Cardiac fibroblast (primary cell): ENCODE measurements at regions not wholly inside any gene's neighbourhood (a gene's known extent, or its start where the extent isn't known, plus 50 kb on each side); places are given as distances from the start of the nearest gene placed in this dataset.

Experiments
- DNase-seq, 2 donors: peaks; one replicate each; pipeline versions ENCODE4 v3.0.0 to v3.0.0-alpha.2; 2010; ENCODE audit warnings: low read depth in 2 of 2
- H3K4me3 ChIP-seq, 2 donors: replicated peaks in 1 of 2; 1 replicate in 1 of 2; 2 replicates in 1 of 2; pipeline ENCODE4 v1.5.1; 2011; ENCODE audit warnings: low read depth in 2 of 2, low read length in 2 of 2, mild to moderate bottlenecking in 2 of 2, moderate library complexity in 1 of 2
- TF ChIP-seq, protein P1 (sequence below): IDR thresholded peaks from one replicate; pipeline ENCODE4 v1.5.1; 2011; ENCODE audit warnings: low read depth, mild to moderate bottlenecking, low read length, inconsistent platforms

DNA sequence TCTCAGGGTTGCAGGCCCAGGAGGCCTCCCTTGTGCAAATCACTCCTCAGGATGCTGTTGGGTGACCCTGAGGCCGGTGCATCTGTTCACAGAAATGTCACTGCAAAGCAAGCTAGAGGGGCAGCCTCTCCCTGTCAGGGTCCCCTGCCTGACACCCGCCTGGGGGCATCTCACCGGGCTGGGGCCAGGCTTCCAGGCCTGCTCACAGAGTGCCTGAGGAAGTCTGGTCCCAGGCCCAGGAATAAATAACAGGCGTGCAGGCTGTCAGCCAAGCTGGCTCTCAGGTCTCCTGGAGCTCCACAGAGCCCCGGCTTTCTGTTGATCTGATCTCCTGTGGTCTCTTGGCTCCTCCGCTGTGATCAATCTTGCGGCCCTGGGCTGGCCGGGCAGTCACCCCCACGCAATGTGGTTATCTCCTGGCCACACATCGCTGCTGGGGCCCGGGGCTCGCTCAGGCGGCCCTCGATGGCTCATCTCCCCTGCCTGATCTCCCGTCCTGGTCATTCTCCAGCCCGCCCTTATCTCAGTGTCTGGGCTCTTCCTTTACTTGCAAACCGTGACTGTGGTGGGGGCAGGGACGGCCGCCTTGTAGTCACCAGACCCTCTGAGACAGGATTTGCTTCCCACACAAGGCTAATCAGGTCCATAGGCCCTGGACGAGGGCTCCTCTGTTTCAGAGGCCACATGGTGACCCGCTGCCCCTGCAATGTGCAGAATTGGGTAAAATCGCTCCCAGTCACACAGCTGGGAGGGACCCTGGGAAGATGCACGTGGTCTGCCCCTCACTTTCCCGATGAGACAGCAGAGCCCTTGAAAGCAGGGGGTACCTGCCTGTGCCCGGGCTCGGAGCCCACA, 231.2 kb upstream of the GSE1 start:
- DNase-seq, result peak in 1 of 2 donors; percentile 34
- TF ChIP-seq, protein P1, sequence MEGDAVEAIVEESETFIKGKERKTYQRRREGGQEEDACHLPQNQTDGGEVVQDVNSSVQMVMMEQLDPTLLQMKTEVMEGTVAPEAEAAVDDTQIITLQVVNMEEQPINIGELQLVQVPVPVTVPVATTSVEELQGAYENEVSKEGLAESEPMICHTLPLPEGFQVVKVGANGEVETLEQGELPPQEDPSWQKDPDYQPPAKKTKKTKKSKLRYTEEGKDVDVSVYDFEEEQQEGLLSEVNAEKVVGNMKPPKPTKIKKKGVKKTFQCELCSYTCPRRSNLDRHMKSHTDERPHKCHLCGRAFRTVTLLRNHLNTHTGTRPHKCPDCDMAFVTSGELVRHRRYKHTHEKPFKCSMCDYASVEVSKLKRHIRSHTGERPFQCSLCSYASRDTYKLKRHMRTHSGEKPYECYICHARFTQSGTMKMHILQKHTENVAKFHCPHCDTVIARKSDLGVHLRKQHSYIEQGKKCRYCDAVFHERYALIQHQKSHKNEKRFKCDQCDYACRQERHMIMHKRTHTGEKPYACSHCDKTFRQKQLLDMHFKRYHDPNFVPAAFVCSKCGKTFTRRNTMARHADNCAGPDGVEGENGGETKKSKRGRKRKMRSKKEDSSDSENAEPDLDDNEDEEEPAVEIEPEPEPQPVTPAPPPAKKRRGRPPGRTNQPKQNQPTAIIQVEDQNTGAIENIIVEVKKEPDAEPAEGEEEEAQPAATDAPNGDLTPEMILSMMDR, result no peak
- H3K4me3 ChIP-seq, result no peak overlapping the region

DNA sequence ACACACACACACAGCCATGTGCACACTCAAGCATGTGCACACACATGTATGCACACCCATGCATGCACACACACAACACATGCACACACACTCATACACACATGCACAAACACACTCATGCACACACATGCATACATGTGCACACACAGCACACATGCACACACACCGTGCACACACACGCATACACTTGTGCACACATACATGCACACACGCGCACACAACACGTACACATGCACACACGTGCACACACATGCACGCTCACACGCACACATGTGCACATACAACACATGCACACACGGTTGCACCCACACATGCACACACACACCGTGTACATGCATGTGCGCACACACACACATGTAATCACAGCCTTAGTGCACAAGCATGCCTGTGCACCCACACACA, 230.4 kb upstream of the GSE1 start:
- TF ChIP-seq, protein P1, result no peak

GRCh38 chr16:85383836-85384832, 229.0 kb upstream of the GSE1 start:
- TF ChIP-seq, protein P1, result no peak
- H3K4me3 ChIP-seq, result no peak overlapping the region
- no peak for DNase-seq

More for the DNA sequence above, 230.4 kb upstream of the GSE1 start:
- H3K4me3 ChIP-seq, result no peak overlapping the region
- DNase-seq, result no peak

DNA sequence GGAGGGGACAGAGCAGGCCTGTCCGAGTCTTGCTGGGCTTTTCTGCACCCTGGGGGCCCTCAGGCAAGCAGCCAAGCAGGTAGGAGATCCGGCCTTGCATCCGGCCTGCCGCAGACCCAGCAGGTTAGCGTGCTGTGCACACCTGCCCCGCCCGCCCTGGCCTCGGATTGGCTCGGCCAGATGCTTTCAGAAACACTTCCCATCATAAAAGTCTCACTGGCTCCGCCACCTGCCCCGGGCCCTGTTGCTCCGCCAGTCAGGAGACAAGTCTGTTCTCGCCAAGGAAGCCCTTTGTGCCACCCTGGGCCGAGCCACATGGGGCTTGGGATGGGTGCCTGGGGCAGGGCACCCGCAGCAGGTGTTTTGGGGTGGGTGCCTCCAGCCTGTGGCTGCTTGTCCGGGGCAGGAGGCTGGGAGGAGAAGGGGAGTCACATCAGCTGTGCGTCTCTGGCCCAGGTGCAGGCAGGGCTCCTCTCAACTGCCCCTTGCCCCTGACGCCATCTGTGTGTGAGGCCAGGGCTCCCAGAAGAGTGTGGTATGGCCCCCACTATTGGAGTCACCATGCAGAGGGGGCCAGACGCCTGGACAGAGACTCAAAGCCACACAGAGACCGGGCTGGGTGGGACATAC, 228.2 kb upstream of the GSE1 start:
- TF ChIP-seq, protein P1, result no peak
- DNase-seq, result no peak
- H3K4me3 ChIP-seq, result no peak overlapping the region

DNA sequence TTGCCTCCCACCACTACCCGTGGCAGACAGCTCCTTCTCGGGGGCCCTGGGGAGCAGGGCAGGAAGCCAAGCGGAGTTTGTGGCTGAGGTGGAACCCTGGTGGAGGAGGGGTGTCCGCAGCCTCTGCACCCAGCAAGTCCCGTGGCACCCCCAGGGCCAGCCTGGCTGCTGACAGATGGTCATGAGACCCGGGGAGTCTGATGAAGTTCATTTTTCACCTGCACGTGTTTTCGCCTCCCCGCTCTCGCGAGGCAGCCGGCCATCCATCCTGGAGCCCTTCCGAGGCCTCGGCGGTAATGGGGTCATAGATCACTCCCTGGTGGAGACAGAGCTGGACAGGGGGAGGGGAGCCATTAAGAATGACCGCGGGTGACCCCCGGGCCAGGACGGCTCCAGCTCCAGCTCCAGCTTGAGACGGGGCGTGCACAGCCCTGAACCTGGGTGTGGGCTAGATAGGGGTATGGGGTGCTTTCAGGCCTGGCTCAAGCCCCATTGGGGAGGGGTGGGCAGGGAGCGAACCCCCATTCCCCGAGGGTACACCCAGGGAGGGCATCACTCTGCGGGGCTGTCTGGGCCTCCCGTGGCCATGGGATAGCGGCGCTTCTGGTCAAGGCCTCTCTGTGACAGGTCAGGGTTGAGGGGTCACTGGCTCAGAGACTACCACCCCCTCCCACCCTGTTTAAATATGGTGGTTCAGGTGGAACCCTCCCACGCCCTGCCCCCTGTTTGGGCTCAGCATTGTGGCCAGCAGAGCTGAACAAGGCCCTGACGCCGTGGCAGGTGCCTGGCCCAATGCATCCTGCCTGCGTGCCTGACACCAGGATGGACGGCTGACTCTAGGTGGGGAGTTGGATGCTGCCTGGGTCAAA, 227.4 kb upstream of the GSE1 start:
- no peak overlapping the region for H3K4me3 ChIP-seq
- TF ChIP-seq, protein P1, result no peak
- DNase-seq, result no peak
